Uterus (tissue), 3 donors: ENCODE measurements at regions not wholly inside any gene's neighbourhood (a gene's known extent, or its start where the extent isn't known, plus 50 kb on each side); places are given as distances from the start of the nearest gene placed in this dataset.

Source experiments
- DNase-seq, 2 donors: peaks; one replicate each; pipeline ENCODE4 v3.0.0-alpha.2; 2019 to 2020
- H3K27ac ChIP-seq, 2 donors: fragments of 200-600 bp; sonication (generic); 1 replicate in 1 of 2; 2 replicates in 1 of 2; pipeline ENCODE4 v1.5.1; 2016 to 2018
- H3K27me3 ChIP-seq, 2 donors: fragments of 200-600 bp; sonication (generic); one replicate each; pipeline ENCODE4 v1.5.1; 2018 to 2019; ENCODE audit warnings: control low read depth in 1 of 2
- H3K36me3 ChIP-seq, 2 donors: fragments of 200-600 bp; sonication (generic); one replicate each; pipeline ENCODE4 v1.5.1; 2019; ENCODE audit warnings: control low read depth in 1 of 2
- H3K4me1 ChIP-seq, 2 donors: fragments of 200-600 bp; sonication (generic); one replicate each; pipeline ENCODE4 v1.5.1; 2018 to 2019; ENCODE audit warnings: control low read depth in 1 of 2
- H3K4me3 ChIP-seq, 2 donors: fragments of 200-600 bp; sonication (generic); 1 replicate in 1 of 2; 2 replicates in 1 of 2; pipeline ENCODE4 v1.5.1; 2018 to 2019; ENCODE audit warnings: mild to moderate bottlenecking in 1 of 2
- H3K9me3 ChIP-seq, 2 donors: fragments of 200-600 bp; sonication (generic); one replicate each; pipeline ENCODE4 v1.5.1; 2019; ENCODE audit warnings: control low read depth in 1 of 2
- CTCF ChIP-seq, 4 experiments: fragments of 200-600 bp in 2 of 4; fragments of 450-650 bp in 2 of 4; sonication (generic) in 2 of 4; IDR thresholded peaks; one replicate each; pipeline ENCODE4 v1.5.1; 2016 to 2019; ENCODE audit warnings: antibody characterized with exemption in 4 of 4, mild to moderate bottlenecking in 2 of 4, moderate library complexity in 1 of 4
- POLR2A ChIP-seq, 2 donors: fragments of 450-650 bp; IDR thresholded peaks; one replicate each; pipeline ENCODE4 v1.6.1; 2016; ENCODE audit warnings: antibody characterized with exemption in 2 of 2, mild to moderate bottlenecking in 1 of 2, moderate library complexity in 1 of 2
- intact Hi-C: fragments of 100-400 bp; cut with DNase I; formaldehyde crosslinking; loops from one replicate; pipeline ENCODE4 v1.15.1; 2023; ENCODE audit warnings: low total_unique reads
- donor health status: DM: yes; HTN: yes; CAD: no.

GRCh38 chr5:84816746-84817547, 432.3 kb upstream of the EDIL3 start:
- TF ChIP-seq CTCF (IDR thresholded peaks at IDR 0.05) (no peak), POLR2A (IDR thresholded peaks at IDR 0.05) (no peak)
- no peak overlapping the region for H3K27ac ChIP-seq
- H3K27me3 ChIP-seq: no peaks in the 10 kb centered on the region
- intact Hi-C loops: no loop called here
- no peaks in the 10 kb centered on the region for H3K36me3 ChIP-seq
- no peak overlapping the region for H3K4me3 ChIP-seq
- no peaks in the 10 kb centered on the region for H3K4me1 ChIP-seq
- no peaks in the 10 kb centered on the region for H3K9me3 ChIP-seq
- no peak for DNase-seq

DNA sequence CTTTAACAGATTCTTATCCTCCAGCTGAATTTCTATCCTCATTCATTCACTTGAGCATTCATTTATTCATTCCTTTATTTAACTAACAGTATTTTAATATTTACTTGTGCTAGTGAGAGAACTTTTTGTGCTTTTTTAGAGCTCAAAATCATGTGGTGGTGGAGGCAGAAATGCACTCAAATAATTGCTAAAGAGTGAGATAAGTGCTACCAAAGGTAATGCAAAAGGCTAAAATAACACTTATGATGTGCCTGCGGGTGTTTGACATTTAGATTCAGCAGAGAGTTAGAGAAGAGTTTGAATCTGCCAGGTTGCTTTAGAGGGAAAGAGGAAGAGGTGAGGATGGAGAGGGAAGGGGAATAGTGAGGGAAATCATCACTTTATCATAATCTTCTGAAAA, 431.5 kb upstream of the EDIL3 start:
- H3K4me3 ChIP-seq: no peak overlapping the region
- TF ChIP-seq POLR2A (IDR thresholded peaks at IDR 0.05) (no peak), CTCF (IDR thresholded peaks at IDR 0.05) (no peak)
- H3K4me1 ChIP-seq: no peaks in the 10 kb centered on the region
- no peaks in the 10 kb centered on the region for H3K36me3 ChIP-seq
- no peaks in the 10 kb centered on the region for H3K27me3 ChIP-seq
- intact Hi-C loops: no loop called here
- no peak overlapping the region for H3K27ac ChIP-seq
- H3K9me3 ChIP-seq: no peaks in the 10 kb centered on the region
- DNase-seq: no peak

GRCh38 chr5:84805473-84805872, 420.8 kb upstream of the EDIL3 start:
- intact Hi-C loops: no loop called here
- Histone ChIP-seq H3K36me3 (no peaks in the 10 kb centered on the region), H3K27ac (no peak overlapping the region), H3K27me3 (no peaks in the 10 kb centered on the region), H3K9me3 (no peaks in the 10 kb centered on the region), H3K4me3 (no peak overlapping the region), H3K4me1 (no peaks in the 10 kb centered on the region)
- no peak for DNase-seq
- TF ChIP-seq CTCF (IDR thresholded peaks at IDR 0.05) (no peak), POLR2A (IDR thresholded peaks at IDR 0.05) (no peak)

DNA sequence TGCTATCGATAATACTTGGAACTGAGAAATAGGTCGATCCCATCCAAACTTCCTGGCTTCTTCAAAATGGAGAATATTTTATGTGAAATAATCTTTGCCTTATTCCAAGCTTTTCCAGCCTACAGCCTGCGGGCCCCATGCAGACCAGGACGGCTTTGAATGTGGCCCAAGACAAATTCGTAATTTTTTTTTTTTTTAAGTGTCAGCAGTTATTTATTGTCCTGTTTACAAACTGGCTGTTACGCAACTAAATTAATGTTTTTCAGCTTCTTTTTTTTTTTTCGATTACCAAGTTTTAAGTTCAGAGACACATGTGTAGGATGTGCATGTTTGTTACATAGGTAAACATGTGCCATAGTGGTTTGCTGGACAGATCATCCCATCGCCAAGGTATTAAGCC, 411.7 kb upstream of the EDIL3 start:
- Histone ChIP-seq H3K27ac (peak overlapping the region in 1 of 2 donors; percentile 40), H3K27me3 (no peaks in the 10 kb centered on the region), H3K36me3 (no peaks in the 10 kb centered on the region), H3K4me3 (no peak overlapping the region), H3K4me1 (no peaks in the 10 kb centered on the region), H3K9me3 (no peaks in the 10 kb centered on the region)
- intact Hi-C loops: no loop called here
- TF ChIP-seq CTCF (IDR thresholded peaks at IDR 0.05): no peak
- TF ChIP-seq POLR2A (IDR thresholded peaks at IDR 0.05): no peak
- no peak for DNase-seq

- no peaks in the 10 kb centered on the region for H3K36me3 ChIP-seq
- H3K4me1 ChIP-seq: no peaks in the 10 kb centered on the region
- H3K27me3 ChIP-seq: no peaks in the 10 kb centered on the region
- TF ChIP-seq CTCF (IDR thresholded peaks at IDR 0.05): no peak
- no peak for TF ChIP-seq POLR2A (IDR thresholded peaks at IDR 0.05)
- intact Hi-C loops: no loop called here
- no peak overlapping the region for H3K4me3 ChIP-seq
- H3K27ac ChIP-seq: no peak overlapping the region
- no peak for DNase-seq
- no peaks in the 10 kb centered on the region for H3K9me3 ChIP-seq
Observed at GRCh38 chr5:84794486-84795035, 409.9 kb upstream of the EDIL3 start.
